ENCODE measurements at regions not wholly inside any gene's neighbourhood (a gene's known extent, or its start where the extent isn't known, plus 50 kb on each side); places are given as distances from the start of the nearest gene placed in this dataset.

DNA sequence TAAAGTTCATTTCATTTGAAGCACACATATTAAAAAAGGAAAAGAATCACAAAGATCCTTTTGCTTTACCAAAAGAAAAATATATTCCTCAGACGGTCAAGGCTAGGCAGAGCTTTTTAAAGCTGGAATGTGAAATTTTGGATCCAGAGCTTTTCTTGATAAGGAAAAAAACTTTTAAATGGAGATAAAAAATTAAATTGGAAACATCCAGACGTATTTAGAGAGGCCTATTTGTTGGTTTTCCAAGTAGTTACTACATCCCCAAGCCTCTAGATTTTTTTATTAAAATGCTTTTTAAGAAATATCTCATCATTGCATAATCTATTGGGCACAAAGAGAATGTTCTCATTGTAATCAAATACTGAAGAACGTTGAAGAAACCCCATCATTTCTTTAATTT lies 385.7 kb upstream of the CITED2 start:
- Histone ChIP-seq H3K9me1 (ENCODE audit: control insufficient read depth, insufficient read depth, low read length) (no peaks in the 10 kb centered on the region), H3K27ac (ENCODE audit: extremely low read depth, low read depth, low read length) (no peak overlapping the region), H3K79me2 (ENCODE audit: control insufficient read depth, insufficient read depth, low read length) (no peaks in the 10 kb centered on the region), H3K4me2 (ENCODE audit: insufficient read depth, low read length) (no peak overlapping the region), H2AFZ (ENCODE audit: low read depth, low read length) (peak overlapping the region; percentile 27; the same call in 1 of the 2 replicates), H3K4me1 (replicated peaks in 1 of 2; ENCODE audit: control insufficient read depth in 2 of 2, insufficient read depth in 2 of 2, low read length in 2 of 2) (peaks cover 0 to 13% of the 10 kb centered on the region in 2 experiments; a peak in 3 of 5 replicates), H3K36me3 (ENCODE audit: control insufficient read depth, insufficient read depth, low read length) (no peaks in the 10 kb centered on the region), H3K9me3 (replicated peaks; ENCODE audit: control insufficient read depth, insufficient read depth, low read depth, low read length) (no peaks in the 10 kb centered on the region), H4K20me1 (replicated peaks; ENCODE audit: control insufficient read depth, insufficient read depth, low read length) (no peaks in the 10 kb centered on the region), H3K4me3 (no peak overlapping the region), H3K27me3 (ENCODE audit: control insufficient read depth in 2 of 2, insufficient read depth in 2 of 2, low read length in 2 of 2) (no peaks in the 10 kb centered on the region), H3K9ac (ENCODE audit: insufficient read depth in 1 of 2, low read depth in 2 of 2, low read length in 2 of 2) (no peak overlapping the region)
- no peak for FAIRE-seq
- DNase-seq (ENCODE audit: extremely low read depth in 1 of 4, low spot score in 3 of 4): no peak
- TF ChIP-seq ZNF253 (CRISPR knock-in tag; conservative IDR thresholded peaks at IDR 0.05) (no peak), ZNF644 (tag; IDR thresholded peaks at IDR 0.05; ENCODE audit: low read depth) (no peak), FOXK2 (conservative IDR thresholded peaks at IDR 0.05 in 1 of 2, IDR thresholded peaks at IDR 0.05 in 1 of 2; ENCODE audit: low read depth in 2 of 2) (no peak)
- no peak for ATAC-seq
- 35% methylated on average over 3 of the region's 3 CpGs for WGBS (ENCODE audit: insufficient coverage, low coverage, missing lambda C conversion rate)
- no TSS peak for BruUV-seq (replicated peaks)
- intact Hi-C loops (cut with micrococcal nuclease): no loop called here
- in situ Hi-C loops (cut with MboI): no loop called here
- POLR2A ChIA-PET: interaction anchor here (1.2 kb wide), 1 partner anchor 208 kb away, joined by 3 read pairs; no protein-coding TSS in a partner anchor
- CTCF ChIA-PET (ENCODE audit: low intra/inter-chr PET ratio): no interaction called here

DNA sequence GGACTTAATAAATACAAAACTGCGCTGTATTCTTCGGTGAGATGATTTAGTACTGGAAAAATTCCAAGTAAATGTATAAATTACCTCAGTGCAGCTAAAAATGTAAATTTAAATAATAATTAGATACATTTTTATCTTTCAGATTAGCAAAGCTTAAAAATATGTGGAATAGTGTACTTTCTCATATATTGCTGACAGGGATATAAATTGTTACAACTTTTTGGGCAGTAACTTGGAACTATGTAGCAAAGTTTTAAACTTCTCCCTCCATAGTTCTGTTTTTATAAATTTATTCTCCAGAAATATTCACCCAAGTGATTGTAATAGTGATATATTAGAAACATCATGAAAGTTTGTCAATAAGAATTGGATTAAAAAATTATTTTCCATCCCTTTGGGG lies 384.6 kb upstream of the CITED2 start:
- H3K9ac ChIP-seq (ENCODE audit: insufficient read depth in 1 of 2, low read depth in 2 of 2, low read length in 2 of 2): no peak overlapping the region
- POLR2A ChIA-PET: no interaction called here
- no TSS peak for BruUV-seq (replicated peaks)
- no peak overlapping the region for H3K4me3 ChIP-seq
- WGBS (ENCODE audit: insufficient coverage, low coverage, missing lambda C conversion rate): 94% methylated on average over 2 of the region's 2 CpGs
- no peak for FAIRE-seq
- no peaks in the 10 kb centered on the region for H3K9me3 ChIP-seq (replicated peaks; ENCODE audit: control insufficient read depth, insufficient read depth, low read depth, low read length)
- no peaks in the 10 kb centered on the region for H3K9me1 ChIP-seq (ENCODE audit: control insufficient read depth, insufficient read depth, low read length)
- no peak overlapping the region for H3K4me2 ChIP-seq (ENCODE audit: insufficient read depth, low read length)
- H3K79me2 ChIP-seq (ENCODE audit: control insufficient read depth, insufficient read depth, low read length): no peaks in the 10 kb centered on the region
- no peaks in the 10 kb centered on the region for H4K20me1 ChIP-seq (replicated peaks; ENCODE audit: control insufficient read depth, insufficient read depth, low read length)
- in situ Hi-C loops (cut with MboI) (no loop called here), intact Hi-C loops (cut with micrococcal nuclease) (no loop called here)
- no peaks in the 10 kb centered on the region for H3K36me3 ChIP-seq (ENCODE audit: control insufficient read depth, insufficient read depth, low read length)
- H3K27me3 ChIP-seq (ENCODE audit: control insufficient read depth in 2 of 2, insufficient read depth in 2 of 2, low read length in 2 of 2): no peaks in the 10 kb centered on the region
- peaks cover 0 to 6% of the 10 kb centered on the region in 2 experiments; a peak in 2 of 5 replicates for H3K4me1 ChIP-seq (replicated peaks in 1 of 2; ENCODE audit: control insufficient read depth in 2 of 2, insufficient read depth in 2 of 2, low read length in 2 of 2)
- CTCF ChIA-PET (ENCODE audit: low intra/inter-chr PET ratio): no interaction called here
- ATAC-seq: no peak
- no peak for DNase-seq (ENCODE audit: extremely low read depth in 1 of 4, low spot score in 3 of 4)
- peak; percentile 40; the same call in 1 of the 2 replicates for TF ChIP-seq MAFK (IDR thresholded peaks at IDR 0.05; ENCODE audit: low read length)
- TF ChIP-seq MAFF (IDR thresholded peaks at IDR 0.05; ENCODE audit: low read length): peak; percentile 38; the same call in 1 of the 2 replicates
- TF ChIP-seq C11orf30 (IDR thresholded peaks at IDR 0.05; ENCODE audit: low read depth): 0 out of 2 replicates have a peak, but pooled peaks have one; percentile 56
- TF ChIP-seq KLF10 (CRISPR knock-in tag; IDR thresholded peaks at IDR 0.05): no peak
- no peak for TF ChIP-seq CREB1 (IDR thresholded peaks at IDR 0.05)
- TF ChIP-seq CREB1 (CRISPR knock-in tag; IDR thresholded peaks at IDR 0.05): no peak
- no peak for TF ChIP-seq CREBBP (IDR thresholded peaks at IDR 0.05; ENCODE audit: low read depth, low read length)
- TF ChIP-seq ZFP36 (IDR thresholded peaks at IDR 0.05; ENCODE audit: low read depth, low read length, partially characterized antibody): no peak
- peak; percentile 81 for TF ChIP-seq ZNF316 (IDR thresholded peaks at IDR 0.05)
- TF ChIP-seq CHCHD3 (CRISPR knock-in tag; IDR thresholded peaks at IDR 0.05): no peak
- TF ChIP-seq BRCA1 (IDR thresholded peaks at IDR 0.05): no peak
- no peak for TF ChIP-seq BRCA1 (CRISPR knock-in tag; IDR thresholded peaks at IDR 0.05)
- TF ChIP-seq, protein P1, sequence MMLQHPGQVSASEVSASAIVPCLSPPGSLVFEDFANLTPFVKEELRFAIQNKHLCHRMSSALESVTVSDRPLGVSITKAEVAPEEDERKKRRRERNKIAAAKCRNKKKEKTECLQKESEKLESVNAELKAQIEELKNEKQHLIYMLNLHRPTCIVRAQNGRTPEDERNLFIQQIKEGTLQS (IDR thresholded peaks at IDR 0.05): no peak
- TF ChIP-seq, protein P1 (CRISPR knock-in tag; conservative IDR thresholded peaks at IDR 0.05): no peak
- TF ChIP-seq GABPB2 (CRISPR knock-in tag; conservative IDR thresholded peaks at IDR 0.05): no peak
- 0 out of 2 replicates have a peak, but pooled peaks have one; percentile 23 for TF ChIP-seq MAFG (tag; conservative IDR thresholded peaks at IDR 0.05)
- no peak for TF ChIP-seq XRCC4 (IDR thresholded peaks at IDR 0.05; ENCODE audit: extremely low read depth, insufficient read depth, insufficient read length)
- H2AFZ ChIP-seq (ENCODE audit: low read depth, low read length): no peak overlapping the region
- no peak overlapping the region for H3K27ac ChIP-seq (ENCODE audit: extremely low read depth, low read depth, low read length)

All from K562 (cell line).